H9 (cell line): ENCODE measurements at regions not wholly inside any gene's neighbourhood (a gene's known extent, or its start where the extent isn't known, plus 50 kb on each side); places are given as distances from the start of the nearest gene placed in this dataset.
"Not testable (repeated sequence)": the region's sequence is repeated elsewhere in the genome, so short reads cannot be mapped to it uniquely, and the experiment has no call there.

Source experiments
- DNase-seq: peaks from one replicate; pipeline ENCODE4 v3.0.0-alpha.2; 2017
- H2AFZ ChIP-seq: one replicate; pipeline ENCODE4 v1.6.1; 2013; ENCODE audit warnings: mild to moderate bottlenecking, low read length, control low read depth, moderate library complexity
- H2AK5ac ChIP-seq: 2 replicates; pipeline ENCODE4 v1.6.1; 2013; ENCODE audit warnings: low read length, control low read depth, mixed read lengths; ENCODE audit not compliant: insufficient read length
- H2BK120ac ChIP-seq: one replicate; pipeline ENCODE4 v1.6.1; 2013; ENCODE audit warnings: low read depth, mild to moderate bottlenecking, low read length, control low read depth, inconsistent platforms; ENCODE audit not compliant: poor library complexity, severe bottlenecking
- H2BK12ac ChIP-seq: 2 replicates; pipeline ENCODE4 v1.6.1; 2013; ENCODE audit warnings: low read length, control low read depth, mixed read lengths, low read depth; ENCODE audit not compliant: insufficient read length
- H2BK15ac ChIP-seq: 2 replicates; pipeline ENCODE4 v1.6.1; 2013; ENCODE audit warnings: low read depth, low read length, control low read depth
- H2BK20ac ChIP-seq: one replicate; pipeline ENCODE4 v1.6.1; 2013; ENCODE audit warnings: low read depth, mild to moderate bottlenecking, low read length, control low read depth, inconsistent platforms; ENCODE audit not compliant: poor library complexity, severe bottlenecking
- H2BK5ac ChIP-seq: 2 replicates; pipeline ENCODE4 v1.6.1; 2013; ENCODE audit warnings: low read length, control low read depth, mixed read lengths; ENCODE audit not compliant: insufficient read length
- H3K14ac ChIP-seq: 2 replicates; pipeline ENCODE4 v1.6.1; 2013; ENCODE audit warnings: low read length, control low read depth; ENCODE audit not compliant: insufficient read depth
- H3K18ac ChIP-seq: 2 replicates; pipeline ENCODE4 v1.6.1; 2013; ENCODE audit warnings: low read depth, mild to moderate bottlenecking, mixed read lengths, low read length, control low read depth; ENCODE audit not compliant: insufficient read length
- H3K23ac ChIP-seq: 2 replicates; pipeline ENCODE4 v1.6.1; 2013; ENCODE audit warnings: low read length, control low read depth, mixed read lengths, low read depth; ENCODE audit not compliant: insufficient read length
- H3K23me2 ChIP-seq: 2 replicates; pipeline ENCODE4 v1.6.1; 2013; ENCODE audit warnings: low read depth, mild to moderate bottlenecking, mixed read lengths, low read length, control low read depth; ENCODE audit not compliant: insufficient read length, poor library complexity, severe bottlenecking
- H3K27ac ChIP-seq: 2 replicates; pipeline ENCODE4 v1.5.1; 2013; ENCODE audit warnings: low read length, control low read depth, mixed read lengths, low read depth; ENCODE audit not compliant: insufficient read length
- H3K27me3 ChIP-seq: 2 replicates; pipeline ENCODE4 v1.6.1; 2013; ENCODE audit warnings: low read length, control low read depth, inconsistent platforms; ENCODE audit not compliant: insufficient read depth
- H3K4ac ChIP-seq: 2 replicates; pipeline ENCODE4 v1.6.1; 2013; ENCODE audit warnings: low read depth, mild to moderate bottlenecking, control low read depth, inconsistent platforms, low read length, moderate library complexity
- H3K4me1 ChIP-seq: 2 replicates; pipeline ENCODE4 v1.6.1; 2013; ENCODE audit warnings: low read length, control low read depth, inconsistent platforms; ENCODE audit not compliant: insufficient read depth
- H3K4me2 ChIP-seq: 2 replicates; pipeline ENCODE4 v1.6.1; 2013; ENCODE audit warnings: low read length, control low read depth, mixed read lengths; ENCODE audit not compliant: insufficient read length, insufficient read depth
- H3K56ac ChIP-seq: 2 replicates; pipeline ENCODE4 v1.6.1; 2013; ENCODE audit warnings: low read depth, mild to moderate bottlenecking, mixed read lengths, low read length, control low read depth; ENCODE audit not compliant: insufficient read length
- H3K79me1 ChIP-seq: 2 replicates; pipeline ENCODE4 v1.6.1; 2013; ENCODE audit warnings: low read depth, mild to moderate bottlenecking, moderate library complexity, low read length, control low read depth, inconsistent platforms; ENCODE audit not compliant: insufficient read depth, poor library complexity, severe bottlenecking
- H3K79me2 ChIP-seq: 2 replicates; pipeline ENCODE4 v1.6.1; 2013; ENCODE audit warnings: low read length, control low read depth, inconsistent platforms; ENCODE audit not compliant: insufficient read depth
- H3K9ac ChIP-seq: 2 replicates; pipeline ENCODE4 v1.6.1; 2013; ENCODE audit warnings: low read length, control low read depth, mixed read lengths; ENCODE audit not compliant: insufficient read length; ENCODE audit errors: extremely low read depth
- H3K9me3 ChIP-seq: one replicate; pipeline ENCODE4 v1.6.1; 2013; ENCODE audit warnings: low read depth, low read length, inconsistent platforms; ENCODE audit not compliant: control insufficient read depth
- H3T11ph ChIP-seq: one replicate; pipeline ENCODE4 v1.6.1; 2013; ENCODE audit warnings: mild to moderate bottlenecking, low read length, control low read depth, inconsistent platforms
- H4K20me1 ChIP-seq: one replicate; pipeline ENCODE4 v1.6.1; 2013; ENCODE audit not compliant: control insufficient read depth, insufficient read length, insufficient read depth
- H4K5ac ChIP-seq: 2 replicates; pipeline ENCODE4 v1.6.1; 2013; ENCODE audit warnings: low read depth, mild to moderate bottlenecking, mixed read lengths, low read length, control low read depth; ENCODE audit not compliant: insufficient read length
- H4K8ac ChIP-seq: replicated peaks from 2 replicates; pipeline ENCODE4 v1.6.1; 2013; ENCODE audit warnings: low read length, control low read depth, mixed read lengths, low read depth; ENCODE audit not compliant: insufficient read length
- H4K91ac ChIP-seq: 2 replicates; pipeline ENCODE4 v1.6.1; 2013; ENCODE audit warnings: low read depth, mild to moderate bottlenecking, moderate library complexity, mixed read lengths, low read length, control low read depth; ENCODE audit not compliant: insufficient read length
- H3K27ac Mint-ChIP-seq, 3 experiments: 2 replicates in 2 of 3; 3 replicates in 1 of 3; pipeline ENCODE4 v1.8.0; 2020 to 2021; ENCODE audit warnings: mixed read lengths in 3 of 3, mild to moderate bottlenecking in 1 of 3, moderate library complexity in 1 of 3
- H3K27me3 Mint-ChIP-seq: 2 replicates; pipeline ENCODE4 v1.8.0; 2021; ENCODE audit warnings: low read depth, mild to moderate bottlenecking, moderate library complexity, mixed read lengths
- H3K36me3 Mint-ChIP-seq, 3 experiments: 2 replicates in 2 of 3; 3 replicates in 1 of 3; pipeline ENCODE4 v1.8.0; 2020 to 2021; ENCODE audit warnings: low read depth in 3 of 3, mixed read lengths in 3 of 3; ENCODE audit not compliant: insufficient read depth in 1 of 3
- H3K4me1 Mint-ChIP-seq, 2 experiments: 2 replicates each; pipeline ENCODE4 v1.8.0; 2020; ENCODE audit warnings: mixed read lengths in 2 of 2
- H3K4me3 Mint-ChIP-seq, 2 experiments: 2 replicates in 1 of 2; 3 replicates in 1 of 2; pipeline ENCODE4 v1.8.0; 2020 to 2021; ENCODE audit warnings: mild to moderate bottlenecking in 2 of 2, mixed read lengths in 2 of 2, moderate library complexity in 1 of 2
- H3K9me3 Mint-ChIP-seq, 2 experiments: 2 replicates in 1 of 2; 3 replicates in 1 of 2; pipeline ENCODE4 v1.8.0; 2020; ENCODE audit warnings: mild to moderate bottlenecking in 2 of 2, mixed read lengths in 2 of 2, moderate library complexity in 1 of 2
- CTCF ChIP-seq: fragments of 200-600 bp; sonication (generic); conservative IDR thresholded peaks from 3 replicates; pipeline ENCODE4 v1.8.0; 2021; ENCODE audit warnings: antibody characterized with exemption, mild to moderate bottlenecking
- WGBS: extraction: QIAGEN DNeasy Blood & Tissue Kit; methylation state at CpG from one replicate; pipeline ENCODE4 v1.1.7; 2013; ENCODE audit warnings: missing lambda C conversion rate, low lambda C conversion rate, mixed read lengths; ENCODE audit not compliant: insufficient read length; ENCODE audit errors: extremely low coverage; 5-methylcytosine and 5-hydroxymethylcytosine counted together

GRCh38 chr1:73273886-73274285, 924.1 kb downstream of the LRRIQ3 start:
- no peak overlapping the region for H4K91ac ChIP-seq
- H3K79me2 ChIP-seq = no peaks in the 10 kb centered on the region
- H3K4ac ChIP-seq = no peak overlapping the region
- no peak overlapping the region for H2BK12ac ChIP-seq
- WGBS = no CpG with 5 or more reads among the region's 2 CpGs
- H3K4me3 Mint-ChIP-seq = no peak overlapping the region
- no peak overlapping the region for H3K27ac ChIP-seq
- no peak for TF ChIP-seq CTCF
- no peak overlapping the region for H2BK20ac ChIP-seq
- H3K27me3 ChIP-seq = no peaks in the 10 kb centered on the region
- H3K56ac ChIP-seq = no peak overlapping the region
- H3K4me1 ChIP-seq = no peaks in the 10 kb centered on the region
- H3K4me2 ChIP-seq = no peak overlapping the region
- H3K9me3 Mint-ChIP-seq = peaks cover 12 to 19% of the 10 kb centered on the region in 2 experiments
- no peak overlapping the region for H4K8ac ChIP-seq
- H3K9ac ChIP-seq = no peak overlapping the region
- no peak overlapping the region for H3K14ac ChIP-seq
- no peak overlapping the region for H2AK5ac ChIP-seq
- H3K23ac ChIP-seq = no peak overlapping the region
- no peaks in the 10 kb centered on the region for H3K27me3 Mint-ChIP-seq
- no peak overlapping the region for H4K5ac ChIP-seq
- no peak overlapping the region for H2BK120ac ChIP-seq
- no peaks in the 10 kb centered on the region for H4K20me1 ChIP-seq
- H3K18ac ChIP-seq = no peak overlapping the region
- no peak overlapping the region for H3T11ph ChIP-seq
- no peak overlapping the region for H2AFZ ChIP-seq
- H3K9me3 ChIP-seq = no peaks in the 10 kb centered on the region
- no peaks in the 10 kb centered on the region for H3K4me1 Mint-ChIP-seq
- H2BK15ac ChIP-seq = no peak overlapping the region
- H3K79me1 ChIP-seq = no peaks in the 10 kb centered on the region
- H3K36me3 Mint-ChIP-seq = peaks cover 5 to 15% (median 11%) of the 10 kb centered on the region in 3 experiments
- H3K23me2 ChIP-seq = no peaks in the 10 kb centered on the region
- no peak overlapping the region for H2BK5ac ChIP-seq
- H3K27ac Mint-ChIP-seq = no peak overlapping the region
- DNase-seq = no peak

GRCh38 chr1:73245196-73245595, 952.8 kb downstream of the LRRIQ3 start:
- not testable (repeated sequence) for H4K20me1 ChIP-seq, H3K18ac ChIP-seq, H4K5ac ChIP-seq, H3K27ac Mint-ChIP-seq, H3K27me3 ChIP-seq, H3K27ac ChIP-seq, H4K91ac ChIP-seq, H2BK120ac ChIP-seq, H3K23ac ChIP-seq, H3K4me2 ChIP-seq, H2BK12ac ChIP-seq, H2BK5ac ChIP-seq, H2AFZ ChIP-seq, H3K14ac ChIP-seq, DNase-seq, H3T11ph ChIP-seq, H3K79me2 ChIP-seq, H3K4me3 Mint-ChIP-seq, H3K27me3 Mint-ChIP-seq, H4K8ac ChIP-seq, H3K23me2 ChIP-seq, H3K56ac ChIP-seq, H2AK5ac ChIP-seq, H3K79me1 ChIP-seq, H3K4me1 ChIP-seq, H3K4ac ChIP-seq, H3K9me3 ChIP-seq, H3K9ac ChIP-seq, H2BK20ac ChIP-seq, H3K4me1 Mint-ChIP-seq, H2BK15ac ChIP-seq
- H3K36me3 Mint-ChIP-seq = peaks cover 6 to 40% (median 10%) of the 10 kb centered on the region in 3 experiments
- H3K9me3 Mint-ChIP-seq = peaks cover 44 to 46% of the 10 kb centered on the region in 2 experiments
